HG02840 (cell line): ENCODE measurements at regions not wholly inside any gene's neighbourhood (a gene's known extent, or its start where the extent isn't known, plus 50 kb on each side); places are given as distances from the start of the nearest gene placed in this dataset.
"Not testable (repeated sequence)": the region's sequence is repeated elsewhere in the genome, so short reads cannot be mapped to it uniquely, and the experiment has no call there.

ENCODE experiments used
- ATAC-seq: cut with Tn5 transposase; IDR thresholded peaks from one replicate; pipeline ENCODE4 v1.9.1; 2021; ENCODE audit warnings: mild to moderate bottlenecking, moderate library complexity, moderate number of reproducible peaks; ENCODE audit not compliant: unreplicated experiment, low FRiP score

DNA sequence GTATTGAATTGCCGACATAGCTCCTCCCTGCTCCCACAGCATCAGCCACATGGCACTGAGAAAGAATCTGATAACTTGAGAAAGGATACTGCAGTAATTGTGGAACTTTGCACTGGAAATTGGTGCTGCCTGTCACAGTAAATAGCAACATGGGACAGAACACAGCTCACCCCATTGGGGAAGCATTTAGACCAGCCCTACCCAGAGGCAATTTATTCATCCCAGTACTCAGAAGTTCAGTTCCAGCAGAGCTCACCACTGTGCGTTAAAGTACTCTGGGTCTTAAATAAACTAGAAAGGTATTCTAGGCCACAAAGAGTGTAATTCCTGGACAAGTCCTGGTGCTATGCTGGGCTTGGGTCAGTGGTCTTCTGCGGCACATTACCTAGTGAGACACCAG lies 347.1 kb downstream of the PYDC2 start:
- no peak for ATAC-seq

GRCh38 chr3:191809326-191809949 lies 348.5 kb downstream of the PYDC2 start:
- no peak for ATAC-seq

DNA sequence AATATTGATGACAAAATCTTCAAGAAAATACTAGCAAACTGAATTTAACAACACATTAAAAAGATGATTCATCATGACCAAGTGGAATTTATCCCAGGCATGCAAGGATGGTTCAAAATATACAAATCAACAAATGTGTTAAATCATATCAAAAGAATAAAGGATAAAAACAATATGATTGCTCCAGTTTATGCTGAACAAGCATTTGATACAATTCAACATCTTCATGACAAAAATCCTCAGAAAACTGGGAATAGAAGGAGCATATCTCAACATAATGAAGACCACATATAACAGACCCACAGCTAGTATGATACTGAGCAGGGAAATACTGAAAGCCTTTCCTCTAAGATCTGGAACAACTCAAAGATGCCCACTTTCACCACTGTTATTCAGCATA lies 352.3 kb downstream of the PYDC2 start:
- ATAC-seq = no peak

- ATAC-seq = no peak
Observed at GRCh38 chr3:191848818-191849217, 387.9 kb downstream of the PYDC2 start.

DNA sequence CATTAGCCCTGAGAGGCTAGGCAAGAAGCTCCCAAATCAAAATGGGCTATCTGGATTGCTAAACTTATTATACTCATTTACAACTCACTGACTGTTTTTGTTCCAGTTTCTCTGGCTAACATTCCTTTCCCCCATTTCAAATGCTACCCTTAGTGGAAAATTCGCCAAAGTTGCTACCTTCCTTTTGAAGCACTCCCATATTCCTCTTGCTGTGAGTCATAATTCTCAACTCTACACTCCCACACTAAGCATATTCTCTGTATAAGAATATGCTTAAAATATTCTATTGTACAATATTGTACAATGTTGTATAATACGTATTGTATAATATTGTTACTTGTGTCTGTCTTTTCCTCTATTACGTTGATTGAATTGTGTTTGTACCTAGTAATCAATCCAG lies 398.6 kb downstream of the PYDC2 start:
- no peak for ATAC-seq

DNA sequence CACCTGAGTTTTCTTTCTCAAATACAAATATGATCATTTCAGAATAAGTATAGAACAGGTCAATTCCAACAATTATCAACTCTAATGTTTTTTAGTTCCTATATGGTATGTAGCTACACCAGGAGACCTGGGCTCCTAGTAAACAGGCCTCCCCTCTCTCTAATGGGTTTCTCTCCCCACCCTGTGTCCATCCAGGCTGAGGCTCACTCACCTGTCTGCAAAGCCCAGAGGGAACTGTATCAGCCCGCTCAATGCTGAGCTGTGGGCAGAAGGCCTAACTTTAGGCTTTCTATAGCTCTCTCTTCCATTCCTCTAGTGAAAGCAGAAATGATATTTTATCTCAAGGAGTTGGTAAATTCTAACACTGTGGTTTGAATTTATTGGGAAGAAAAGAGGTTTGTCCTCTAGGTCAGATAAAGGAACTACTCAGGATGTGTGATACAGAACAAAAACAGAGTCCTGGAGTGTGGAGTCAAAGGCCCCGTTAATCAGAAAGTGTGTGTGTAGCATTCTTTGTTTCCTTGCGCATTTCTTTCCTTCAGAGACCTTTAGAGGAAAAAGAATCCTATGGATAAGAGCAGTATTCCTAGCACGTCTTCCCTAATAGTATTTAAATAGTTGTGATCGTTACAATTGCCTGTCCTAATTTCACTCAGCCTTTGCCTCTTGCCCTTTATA lies 408.9 kb downstream of the PYDC2 start:
- no peak for ATAC-seq

- no peak for ATAC-seq
Observed at GRCh38 chr3:191873736-191874135, 412.8 kb downstream of the PYDC2 start.

GRCh38 chr3:191882289-191882688 lies 421.3 kb downstream of the PYDC2 start:
- ATAC-seq = no peak

DNA sequence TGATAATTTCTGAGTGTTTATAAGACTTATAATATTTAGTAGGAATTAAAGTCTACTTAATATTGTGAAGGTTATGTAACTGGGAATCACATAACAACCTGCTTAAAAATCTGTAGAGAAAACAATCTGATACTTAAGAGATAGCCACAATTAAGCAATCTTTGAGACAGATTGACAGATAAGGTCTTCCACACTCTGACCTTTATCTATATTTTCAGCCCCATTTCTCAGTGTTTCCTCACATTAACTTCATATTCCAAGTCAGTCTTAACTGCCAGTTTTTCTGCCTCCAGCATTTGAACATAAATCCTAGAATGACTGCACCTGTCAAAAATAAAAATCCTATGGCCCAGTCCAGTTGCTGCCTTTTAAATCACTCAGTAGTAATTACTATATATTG lies 423.2 kb downstream of the PYDC2 start:
- ATAC-seq = no peak

DNA sequence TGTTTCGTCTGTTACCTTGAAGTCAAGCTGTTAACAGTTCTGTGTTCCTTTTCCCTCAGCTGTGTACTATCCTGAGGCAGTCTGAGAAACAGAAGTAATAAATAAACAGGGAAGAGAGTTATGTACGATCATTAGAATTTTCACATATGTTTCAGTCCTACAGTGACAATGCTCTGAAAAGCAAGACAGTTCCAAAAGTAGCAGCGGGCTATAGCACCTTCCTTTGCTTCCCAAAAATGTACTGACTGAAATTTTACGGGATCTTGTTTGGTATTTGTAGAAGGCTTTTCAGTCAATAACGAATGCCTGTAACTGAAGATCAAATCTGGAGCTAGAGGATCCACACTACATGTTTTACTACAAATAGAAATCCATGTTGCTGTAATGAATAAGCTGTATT lies 428.1 kb downstream of the PYDC2 start:
- no peak for ATAC-seq

- ATAC-seq = no peak
Observed at GRCh38 chr3:191889756-191890155, 428.8 kb downstream of the PYDC2 start.

GRCh38 chr3:191894406-191894805 lies 433.4 kb downstream of the PYDC2 start:
- no peak for ATAC-seq

GRCh38 chr3:191901741-191902140 lies 440.8 kb downstream of the PYDC2 start:
- no peak for ATAC-seq

- ATAC-seq = no peak
Observed at GRCh38 chr3:191912616-191913204, 451.7 kb downstream of the PYDC2 start.

DNA sequence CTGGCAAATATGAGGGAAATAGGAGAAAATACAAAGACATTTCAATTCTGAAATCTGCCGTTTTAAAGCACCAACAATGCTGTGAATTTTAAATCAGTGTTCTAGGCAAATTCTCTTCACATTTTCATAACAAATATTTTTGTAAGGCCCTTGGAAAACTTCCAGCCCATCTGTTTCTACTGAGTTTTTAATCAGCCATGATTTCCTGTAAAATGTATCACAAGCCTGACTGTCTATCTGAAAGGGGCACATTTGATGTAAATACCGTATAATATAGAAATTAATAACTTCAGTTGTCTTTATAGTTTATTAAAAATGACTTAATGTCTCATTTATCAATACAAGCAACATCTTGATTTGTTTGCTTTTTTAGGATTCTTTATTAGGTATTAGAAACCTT lies 454.7 kb downstream of the PYDC2 start:
- ATAC-seq = no peak

- no peak for ATAC-seq
Observed at GRCh38 chr3:191919491-191920026, 458.6 kb downstream of the PYDC2 start.

GRCh38 chr3:191922570-191922969 lies 461.6 kb downstream of the PYDC2 start:
- ATAC-seq = no peak

- not testable (repeated sequence) for ATAC-seq
Observed at GRCh38 chr3:191927183-191927817, 466.3 kb downstream of the PYDC2 start.

DNA sequence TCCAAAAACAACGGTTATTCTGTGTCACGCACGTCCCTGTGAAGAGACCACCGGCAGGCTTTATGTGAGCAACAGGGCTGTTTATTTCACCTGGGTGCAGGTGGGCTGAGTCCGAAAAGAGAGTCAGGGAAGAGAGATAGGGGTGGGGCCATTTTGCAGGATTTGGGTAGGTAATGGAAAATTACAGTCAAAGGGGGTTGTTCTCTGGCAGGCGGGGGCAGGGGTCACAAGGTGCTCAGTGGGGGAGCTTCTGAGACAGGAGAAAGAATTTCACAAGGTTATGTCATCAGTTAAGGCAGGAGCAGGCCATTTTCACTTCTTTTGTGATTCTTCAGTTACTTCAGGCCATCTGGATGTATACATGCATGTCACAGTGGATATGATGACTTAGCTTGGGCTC lies 467.0 kb downstream of the PYDC2 start:
- not testable (repeated sequence) for ATAC-seq

DNA sequence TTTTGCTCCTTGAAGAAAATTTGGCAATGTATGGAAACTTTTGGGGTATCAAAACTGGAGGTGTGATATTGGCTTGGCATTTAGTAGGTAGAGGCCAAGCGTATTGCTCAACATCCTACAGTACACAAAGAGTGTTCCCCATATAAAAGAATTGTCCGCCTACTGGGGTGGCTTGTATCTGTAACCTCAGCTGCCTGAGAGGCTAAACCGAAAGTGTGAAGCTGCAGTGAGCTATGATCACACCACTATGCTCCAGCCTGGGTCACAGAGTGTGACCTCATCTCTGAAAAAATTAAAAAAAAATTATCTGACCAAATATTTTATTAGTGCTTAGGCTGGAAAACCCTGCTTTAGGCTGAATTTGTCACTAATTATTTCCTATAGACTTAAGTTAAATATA lies 483.9 kb downstream of the PYDC2 start:
- no peak for ATAC-seq

GRCh38 chr3:191952186-191952585 lies 491.2 kb downstream of the PYDC2 start:
- ATAC-seq = no peak
